Keratinocyte (primary cell): ENCODE measurements at regions not wholly inside any gene's neighbourhood (a gene's known extent, or its start where the extent isn't known, plus 50 kb on each side); places are given as distances from the start of the nearest gene placed in this dataset.
"Not testable (repeated sequence)": the region's sequence is repeated elsewhere in the genome, so short reads cannot be mapped to it uniquely, and the experiment has no call there.

Experiments
- EZH2 ChIP-seq: IDR thresholded peaks from one replicate; pipeline ENCODE4 v1.6.1; 2012; ENCODE audit warnings: inconsistent platforms, mild to moderate bottlenecking, low read length, moderate library complexity
- TF ChIP-seq, protein P1 (sequence below), 3 experiments: IDR thresholded peaks in 1 of 3; conservative IDR thresholded peaks in 1 of 3; optimal IDR thresholded peaks in 1 of 3; 2 replicates in 2 of 3; 3 replicates in 1 of 3; pipeline versions ENCODE3 to v1.5.1; 2011; ENCODE audit warnings: low read length in 3 of 3, mild to moderate bottlenecking in 3 of 3, moderate library complexity in 2 of 3, control low read depth in 1 of 3, inconsistent platforms in 1 of 3; ENCODE audit not compliant: insufficient read depth in 2 of 3; ENCODE audit errors: extremely low read depth in 1 of 3

DNA sequence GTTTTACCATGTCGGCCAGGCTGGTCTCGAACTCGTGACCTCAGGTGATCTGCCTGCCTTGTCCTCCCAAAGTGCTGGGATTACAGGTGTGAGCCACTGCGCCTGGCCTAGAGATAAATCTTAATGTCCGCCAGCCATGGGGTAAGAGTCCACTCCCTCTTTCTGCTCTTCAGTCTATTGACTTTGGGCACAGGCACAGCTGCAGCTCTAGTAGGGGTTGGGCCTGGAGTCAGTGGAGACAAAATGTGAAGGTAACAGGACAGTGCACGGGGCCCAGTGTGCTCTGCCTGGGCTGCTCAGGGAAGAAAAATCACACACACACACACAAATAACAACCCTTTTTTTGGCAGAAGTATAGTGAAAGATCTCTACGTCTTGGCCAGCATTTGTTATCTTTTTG lies 209.5 kb downstream of the NPIPA7 start:
- TF ChIP-seq, protein P1, sequence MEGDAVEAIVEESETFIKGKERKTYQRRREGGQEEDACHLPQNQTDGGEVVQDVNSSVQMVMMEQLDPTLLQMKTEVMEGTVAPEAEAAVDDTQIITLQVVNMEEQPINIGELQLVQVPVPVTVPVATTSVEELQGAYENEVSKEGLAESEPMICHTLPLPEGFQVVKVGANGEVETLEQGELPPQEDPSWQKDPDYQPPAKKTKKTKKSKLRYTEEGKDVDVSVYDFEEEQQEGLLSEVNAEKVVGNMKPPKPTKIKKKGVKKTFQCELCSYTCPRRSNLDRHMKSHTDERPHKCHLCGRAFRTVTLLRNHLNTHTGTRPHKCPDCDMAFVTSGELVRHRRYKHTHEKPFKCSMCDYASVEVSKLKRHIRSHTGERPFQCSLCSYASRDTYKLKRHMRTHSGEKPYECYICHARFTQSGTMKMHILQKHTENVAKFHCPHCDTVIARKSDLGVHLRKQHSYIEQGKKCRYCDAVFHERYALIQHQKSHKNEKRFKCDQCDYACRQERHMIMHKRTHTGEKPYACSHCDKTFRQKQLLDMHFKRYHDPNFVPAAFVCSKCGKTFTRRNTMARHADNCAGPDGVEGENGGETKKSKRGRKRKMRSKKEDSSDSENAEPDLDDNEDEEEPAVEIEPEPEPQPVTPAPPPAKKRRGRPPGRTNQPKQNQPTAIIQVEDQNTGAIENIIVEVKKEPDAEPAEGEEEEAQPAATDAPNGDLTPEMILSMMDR (optimal IDR thresholded peaks at IDR 0.05 in 1 of 3, IDR thresholded peaks at IDR 0.05 in 1 of 3, conservative IDR thresholded peaks at IDR 0.05 in 1 of 3; ENCODE audit: extremely low read depth in 1 of 3, insufficient read depth in 2 of 3, low read length in 3 of 3) = not testable (repeated sequence)
- TF ChIP-seq EZH2 = not testable (repeated sequence)
